ENCODE measurements at regions not wholly inside any gene's neighbourhood (a gene's known extent, or its start where the extent isn't known, plus 50 kb on each side); places are given as distances from the start of the nearest gene placed in this dataset.

- H3K4me3 ChIP-seq (ENCODE audit: low read depth, low read length), result no peak overlapping the region
- TF ChIP-seq, protein P1, sequence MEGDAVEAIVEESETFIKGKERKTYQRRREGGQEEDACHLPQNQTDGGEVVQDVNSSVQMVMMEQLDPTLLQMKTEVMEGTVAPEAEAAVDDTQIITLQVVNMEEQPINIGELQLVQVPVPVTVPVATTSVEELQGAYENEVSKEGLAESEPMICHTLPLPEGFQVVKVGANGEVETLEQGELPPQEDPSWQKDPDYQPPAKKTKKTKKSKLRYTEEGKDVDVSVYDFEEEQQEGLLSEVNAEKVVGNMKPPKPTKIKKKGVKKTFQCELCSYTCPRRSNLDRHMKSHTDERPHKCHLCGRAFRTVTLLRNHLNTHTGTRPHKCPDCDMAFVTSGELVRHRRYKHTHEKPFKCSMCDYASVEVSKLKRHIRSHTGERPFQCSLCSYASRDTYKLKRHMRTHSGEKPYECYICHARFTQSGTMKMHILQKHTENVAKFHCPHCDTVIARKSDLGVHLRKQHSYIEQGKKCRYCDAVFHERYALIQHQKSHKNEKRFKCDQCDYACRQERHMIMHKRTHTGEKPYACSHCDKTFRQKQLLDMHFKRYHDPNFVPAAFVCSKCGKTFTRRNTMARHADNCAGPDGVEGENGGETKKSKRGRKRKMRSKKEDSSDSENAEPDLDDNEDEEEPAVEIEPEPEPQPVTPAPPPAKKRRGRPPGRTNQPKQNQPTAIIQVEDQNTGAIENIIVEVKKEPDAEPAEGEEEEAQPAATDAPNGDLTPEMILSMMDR (conservative IDR thresholded peaks at IDR 0.05; ENCODE audit: low read depth, low read length), result no peak
- DNase-seq (ENCODE audit: low read depth), result no peak
Observed at GRCh38 chr5:124647352-124647751, 99.1 kb downstream of the ZNF608 start.

DNA sequence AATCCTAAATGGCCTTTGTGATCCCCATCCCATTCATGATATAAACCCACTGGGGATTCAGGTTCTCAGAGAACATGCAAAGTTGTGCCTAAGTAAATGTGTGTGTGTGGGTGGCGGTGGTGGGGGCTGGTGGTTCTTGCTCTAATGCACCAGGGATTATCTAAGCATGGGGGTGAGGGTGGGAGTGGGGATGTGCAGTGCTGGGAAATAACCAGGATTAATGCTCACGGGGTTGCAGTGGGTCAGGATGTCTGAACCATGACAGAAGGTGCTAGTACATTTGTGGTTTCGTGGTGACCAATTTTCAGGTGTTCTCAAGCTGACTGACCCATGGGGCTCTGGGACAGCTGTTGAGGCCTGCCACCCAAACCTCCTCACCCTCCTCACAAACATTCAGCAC is 101.0 kb downstream of the ZNF608 start:
- TF ChIP-seq, protein P1 (conservative IDR thresholded peaks at IDR 0.05; ENCODE audit: low read depth, low read length), result no peak
- no peak for DNase-seq (ENCODE audit: low read depth)
- H3K4me3 ChIP-seq (ENCODE audit: low read depth, low read length), result no peak overlapping the region

DNA sequence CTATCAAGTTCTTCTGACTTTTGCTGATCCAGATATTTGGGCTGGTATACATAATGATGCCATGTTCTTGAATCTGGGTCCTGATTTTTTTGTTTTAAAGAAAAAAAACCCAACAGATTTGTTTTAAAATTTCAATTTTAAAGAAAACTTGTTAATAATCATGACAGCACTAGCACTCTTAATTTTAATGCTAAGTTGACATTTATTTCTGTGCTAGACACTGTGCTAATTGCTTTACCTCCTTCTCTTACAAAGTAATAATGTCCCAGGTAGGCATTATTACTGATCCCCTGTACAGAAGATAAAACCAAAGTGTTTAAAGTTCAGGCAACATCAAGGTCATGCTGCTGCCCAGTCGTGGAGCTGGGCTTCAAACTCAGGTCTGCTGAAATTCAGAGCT is 101.9 kb downstream of the ZNF608 start:
- no peak overlapping the region for H3K4me3 ChIP-seq (ENCODE audit: low read depth, low read length)
- no peak for DNase-seq (ENCODE audit: low read depth)
- TF ChIP-seq, protein P1 (conservative IDR thresholded peaks at IDR 0.05; ENCODE audit: low read depth, low read length), result no peak

GRCh38 chr5:124644138-124644537 is 102.3 kb downstream of the ZNF608 start:
- no peak overlapping the region for H3K4me3 ChIP-seq (ENCODE audit: low read depth, low read length)
- TF ChIP-seq, protein P1 (conservative IDR thresholded peaks at IDR 0.05; ENCODE audit: low read depth, low read length), result no peak
- DNase-seq (ENCODE audit: low read depth), result peak; percentile 45

DNA sequence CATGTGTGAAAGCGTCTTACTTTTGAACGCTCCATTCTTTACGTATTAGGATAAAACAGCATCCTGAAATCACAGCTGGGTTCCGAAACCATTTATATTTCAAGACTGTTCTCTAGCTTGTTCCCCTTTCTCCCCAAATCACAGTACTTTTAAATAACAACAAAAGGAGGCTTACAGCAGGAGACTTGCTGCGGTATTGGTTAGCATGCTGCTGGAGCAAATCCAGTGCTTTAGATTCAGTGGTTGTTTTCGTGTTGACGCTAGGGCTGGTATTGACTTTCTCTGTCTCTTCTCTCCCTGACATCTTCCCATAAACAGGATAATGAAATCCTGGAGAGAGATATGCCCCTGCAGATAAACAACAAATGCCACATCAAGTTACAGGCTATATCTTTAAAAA is 103.1 kb downstream of the ZNF608 start:
- H3K4me3 ChIP-seq (ENCODE audit: low read depth, low read length), result no peak overlapping the region
- TF ChIP-seq, protein P1 (conservative IDR thresholded peaks at IDR 0.05; ENCODE audit: low read depth, low read length), result no peak
- no peak for DNase-seq (ENCODE audit: low read depth)

DNA sequence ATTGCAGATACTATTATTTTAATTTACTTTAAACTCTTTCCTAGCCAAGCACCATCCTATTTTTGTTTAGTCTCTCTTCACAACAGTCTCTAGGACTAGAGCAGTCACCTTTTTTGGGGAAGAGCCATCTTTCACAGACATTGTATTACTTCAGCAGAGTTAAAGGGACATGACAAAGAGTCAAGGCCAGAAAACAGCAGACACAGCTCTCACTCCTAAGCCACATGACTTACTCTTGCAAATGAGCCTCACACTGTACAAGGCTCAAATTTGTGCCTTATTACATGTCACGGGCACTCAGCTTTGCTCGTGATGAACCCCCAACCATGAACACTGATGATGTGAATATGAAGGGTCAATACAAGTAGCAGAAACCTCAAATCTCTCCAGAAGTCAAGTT is 104.3 kb downstream of the ZNF608 start:
- no peak for DNase-seq (ENCODE audit: low read depth)
- H3K4me3 ChIP-seq (ENCODE audit: low read depth, low read length), result no peak overlapping the region
- TF ChIP-seq, protein P1 (conservative IDR thresholded peaks at IDR 0.05; ENCODE audit: low read depth, low read length), result no peak

- TF ChIP-seq, protein P1 (conservative IDR thresholded peaks at IDR 0.05; ENCODE audit: low read depth, low read length), result no peak
- no peak for DNase-seq (ENCODE audit: low read depth)
- no peak overlapping the region for H3K4me3 ChIP-seq (ENCODE audit: low read depth, low read length)
Observed at GRCh38 chr5:124641154-124641792, 105.2 kb downstream of the ZNF608 start.

Measured in choroid plexus epithelial cell (primary cell).